Muscle of arm (tissue), 1 donor: ENCODE measurements at regions not wholly inside any gene's neighbourhood (a gene's known extent, or its start where the extent isn't known, plus 50 kb on each side); places are given as distances from the start of the nearest gene placed in this dataset.
"Not testable (repeated sequence)": the region's sequence is repeated elsewhere in the genome, so short reads cannot be mapped to it uniquely, and the experiment has no call there.

Experiments
- DNase-seq: peaks from one replicate; pipeline ENCODE4 v3.0.0-alpha.2; 2013

- DNase-seq: no peak
Observed at GRCh38 chr1:103348136-103348535, 177.4 kb upstream of the RNPC3 start.

GRCh38 chr1:103344930-103345329 lies 180.6 kb upstream of the RNPC3 start:
- DNase-seq: no peak

- no peak for DNase-seq
Observed at GRCh38 chr1:103341377-103341880, 184.1 kb upstream of the RNPC3 start.

- no peak for DNase-seq
Observed at GRCh38 chr1:103337779-103338178, 187.7 kb upstream of the RNPC3 start.

GRCh38 chr1:103336408-103336807 lies 189.1 kb upstream of the RNPC3 start:
- no peak for DNase-seq

GRCh38 chr1:103333141-103333540 lies 192.4 kb upstream of the RNPC3 start:
- DNase-seq: no peak

- no peak for DNase-seq
Observed at GRCh38 chr1:103327054-103327719, 198.3 kb upstream of the RNPC3 start.

GRCh38 chr1:103326595-103326994 lies 198.9 kb upstream of the RNPC3 start:
- DNase-seq: no peak

- no peak for DNase-seq
Observed at GRCh38 chr1:103309786-103310185, 201.5 kb upstream of the COL11A1 start.

- DNase-seq: no peak
Observed at GRCh38 chr1:103307751-103308150, 199.4 kb upstream of the COL11A1 start.

- DNase-seq: peak; percentile 66
Observed at GRCh38 chr1:103283841-103284669, 175.7 kb upstream of the COL11A1 start.

- DNase-seq: peak; percentile 27
Observed at GRCh38 chr1:103283371-103283770, 175.0 kb upstream of the COL11A1 start.

- no peak for DNase-seq
Observed at GRCh38 chr1:103275725-103276124, 167.4 kb upstream of the COL11A1 start.

- DNase-seq: no peak
Observed at GRCh38 chr1:103274886-103275285, 166.6 kb upstream of the COL11A1 start.

- no peak for DNase-seq
Observed at GRCh38 chr1:103273106-103273505, 164.8 kb upstream of the COL11A1 start.

- DNase-seq: not testable (repeated sequence)
Observed at GRCh38 chr1:103271471-103271870, 163.1 kb upstream of the COL11A1 start.

GRCh38 chr1:103267893-103268292 lies 159.6 kb upstream of the COL11A1 start:
- no peak for DNase-seq

GRCh38 chr1:103267266-103267665 lies 158.9 kb upstream of the COL11A1 start:
- no peak for DNase-seq

GRCh38 chr1:103266036-103266435 lies 157.7 kb upstream of the COL11A1 start:
- DNase-seq: no peak

GRCh38 chr1:103265551-103265950 lies 157.2 kb upstream of the COL11A1 start:
- no peak for DNase-seq

GRCh38 chr1:103259982-103260381 lies 151.7 kb upstream of the COL11A1 start:
- no peak for DNase-seq

- DNase-seq: no peak
Observed at GRCh38 chr1:103256490-103256889, 148.2 kb upstream of the COL11A1 start.

- no peak for DNase-seq
Observed at GRCh38 chr1:103254691-103255090, 146.4 kb upstream of the COL11A1 start.
